Lung (tissue), 11 donors: ENCODE measurements at regions not wholly inside any gene's neighbourhood (a gene's known extent, or its start where the extent isn't known, plus 50 kb on each side); places are given as distances from the start of the nearest gene placed in this dataset.

Source experiments
- ATAC-seq: fragments of 200-7000 bp; cut with Tn5 transposase; one replicate; pipeline ENCODE4 v1.9.1; 2020; ENCODE audit warnings: moderate number of reproducible peaks; ENCODE audit not compliant: insufficient read depth, low FRiP score
- DNase-seq, 3 donors: peaks; one replicate each; pipeline ENCODE4 v3.0.0-alpha.2; 2013 to 2017
- H3K27ac ChIP-seq, 2 donors: one replicate each; pipeline ENCODE4 v1.5.1; 2013; ENCODE audit warnings: mild to moderate bottlenecking in 2 of 2, moderate library complexity in 2 of 2, control low read depth in 1 of 2, inconsistent platforms in 1 of 2, low read depth in 1 of 2, low read length in 1 of 2
- H3K27me3 ChIP-seq, 3 donors: one replicate each; pipeline ENCODE4 v1.5.1; 2013; ENCODE audit warnings: low read length in 2 of 3; ENCODE audit not compliant: control insufficient read depth in 3 of 3, insufficient read depth in 3 of 3
- H3K36me3 ChIP-seq, 4 donors: one replicate each; pipeline ENCODE4 v1.5.1; 2013; ENCODE audit warnings: low read length in 4 of 4, mild to moderate bottlenecking in 1 of 4, moderate library complexity in 1 of 4; ENCODE audit not compliant: control insufficient read depth in 4 of 4, insufficient read depth in 4 of 4
- H3K4me1 ChIP-seq, 5 donors: one replicate each; pipeline ENCODE4 v1.5.1; 2013; ENCODE audit warnings: low read length in 5 of 5, mild to moderate bottlenecking in 2 of 5, moderate library complexity in 1 of 5; ENCODE audit not compliant: control insufficient read depth in 5 of 5, insufficient read depth in 5 of 5
- H3K4me3 ChIP-seq: one replicate; pipeline ENCODE4 v1.5.1; 2013; ENCODE audit warnings: mild to moderate bottlenecking, control low read depth, moderate library complexity
- H3K9ac ChIP-seq, 2 donors: one replicate each; pipeline ENCODE4 v1.5.1; 2013; ENCODE audit warnings: low read length in 2 of 2, control low read depth in 1 of 2; ENCODE audit not compliant: insufficient read depth in 1 of 2
- H3K9me3 ChIP-seq, 4 donors: one replicate each; pipeline ENCODE4 v1.5.1; 2013; ENCODE audit warnings: low read length in 3 of 4, mild to moderate bottlenecking in 1 of 4, moderate library complexity in 1 of 4; ENCODE audit not compliant: control insufficient read depth in 4 of 4, insufficient read depth in 3 of 4
- CTCF ChIP-seq: IDR thresholded peaks from 2 replicates; pipeline ENCODE4 v1.5.1; 2012; ENCODE audit warnings: mild to moderate bottlenecking; ENCODE audit errors: control extremely low read depth, extremely low read depth
- WGBS, 2 donors: extraction: QIAGEN DNeasy Blood & Tissue Kit; methylation state at CpG; one replicate each; pipeline ENCODE4 v1.1.7; 2013; 5-methylcytosine and 5-hydroxymethylcytosine counted together
- donor health status: control.
- donor health status: control.
- donor health status: Bipolar disorder and iron deficiency.
- donor health status: healthy.
- donor health status: DM: yes; HTN: yes; CAD: no.

- ATAC-seq (no peak), DNase-seq (no peak)
- WGBS, 2 donors = 67 to 82% methylated on average over 21 of the region's 21 CpGs
- Histone ChIP-seq H3K36me3 (no peaks in the 10 kb centered on the region), H3K9me3 (peaks cover 0 to 2% (median 0%) of the 10 kb centered on the region in 4 donors), H3K27me3 (no peaks in the 10 kb centered on the region), H3K4me1 (no peaks in the 10 kb centered on the region), H3K27ac (no peak overlapping the region), H3K4me3 (no peak overlapping the region), H3K9ac (no peak overlapping the region)
- no peak for TF ChIP-seq CTCF
These were observed 106.3 kb upstream of the IRX1 start for GRCh38 chr5:3489239-3489843.

GRCh38 chr5:3484836-3485235, 110.8 kb upstream of the IRX1 start:
- no peak for TF ChIP-seq CTCF
- Histone ChIP-seq H3K9me3 (peaks cover 0 to 5% (median under 1%) of the 10 kb centered on the region in 4 donors), H3K27ac (no peak overlapping the region), H3K36me3 (no peaks in the 10 kb centered on the region), H3K27me3 (no peaks in the 10 kb centered on the region), H3K9ac (no peak overlapping the region), H3K4me1 (no peaks in the 10 kb centered on the region), H3K4me3 (no peak overlapping the region)
- DNase-seq (no peak), ATAC-seq (no peak)
- WGBS, 2 donors = 47 to 76% methylated on average over 5 of the region's 5 CpGs

GRCh38 chr5:3481175-3481574, 114.5 kb upstream of the IRX1 start:
- DNase-seq (no peak), ATAC-seq (no peak)
- no peak overlapping the region for H3K9ac ChIP-seq
- no peaks in the 10 kb centered on the region for H3K36me3 ChIP-seq
- no peaks in the 10 kb centered on the region for H3K27me3 ChIP-seq
- TF ChIP-seq CTCF = no peak
- H3K4me1 ChIP-seq = no peaks in the 10 kb centered on the region
- H3K4me3 ChIP-seq = no peak overlapping the region
- 41 to 55% methylated on average over 3 of the region's 3 CpGs for WGBS, 2 donors
- H3K27ac ChIP-seq = no peak overlapping the region
- H3K9me3 ChIP-seq = peaks cover 0 to 5% (median under 1%) of the 10 kb centered on the region in 4 donors

GRCh38 chr5:3475674-3476073, 120.0 kb upstream of the IRX1 start:
- H3K9me3 ChIP-seq = no peaks in the 10 kb centered on the region
- H3K27ac ChIP-seq = no peak overlapping the region
- no peak overlapping the region for H3K4me3 ChIP-seq
- ATAC-seq (no peak), DNase-seq (no peak)
- no peaks in the 10 kb centered on the region for H3K4me1 ChIP-seq
- no peak for TF ChIP-seq CTCF
- WGBS, 2 donors = 94 to 100% methylated on average over 1 of the region's 1 CpG
- H3K36me3 ChIP-seq = no peaks in the 10 kb centered on the region
- no peaks in the 10 kb centered on the region for H3K27me3 ChIP-seq
- H3K9ac ChIP-seq = no peak overlapping the region
